Umbilical cord (tissue), 1 donor: ENCODE measurements at regions not wholly inside any gene's neighbourhood (a gene's known extent, or its start where the extent isn't known, plus 50 kb on each side); places are given as distances from the start of the nearest gene placed in this dataset.
"Not testable (repeated sequence)": the region's sequence is repeated elsewhere in the genome, so short reads cannot be mapped to it uniquely, and the experiment has no call there.

Experiments
- DNase-seq: peaks from one replicate; pipeline ENCODE4 v3.0.0-alpha.2; 2015; ENCODE audit warnings: low spot score

- DNase-seq: no peak
Measured at GRCh38 chr2:128643221-128644065, 324.8 kb upstream of the HS6ST1 start.

GRCh38 chr2:128644156-128644555, 325.5 kb upstream of the HS6ST1 start:
- DNase-seq: no peak

GRCh38 chr2:128644718-128645256, 326.1 kb upstream of the HS6ST1 start:
- DNase-seq: no peak

GRCh38 chr2:128645631-128646030, 327.0 kb upstream of the HS6ST1 start:
- no peak for DNase-seq

- DNase-seq: no peak
Measured at GRCh38 chr2:128646091-128646490, 327.4 kb upstream of the HS6ST1 start.

DNA sequence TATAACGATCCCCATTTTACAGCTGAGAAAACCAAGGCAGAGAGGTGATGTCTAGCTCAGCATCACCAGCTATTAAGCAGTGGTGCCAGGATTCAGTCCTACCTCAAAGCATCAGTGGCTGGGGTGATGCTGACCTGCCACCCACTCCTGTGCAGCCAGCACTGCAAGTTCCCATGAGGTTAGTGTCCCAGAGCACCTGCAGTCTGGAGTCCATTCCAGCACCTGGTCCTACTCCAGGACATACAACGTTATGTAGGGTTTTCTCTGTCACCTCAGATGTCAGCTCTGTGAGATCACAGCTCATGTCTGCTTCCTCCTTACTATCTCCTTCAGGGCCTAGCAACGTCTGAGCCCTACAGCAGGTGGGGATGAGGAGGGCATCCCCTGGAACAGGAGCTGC, 328.0 kb upstream of the HS6ST1 start:
- DNase-seq: no peak

GRCh38 chr2:128651000-128651399, 332.3 kb upstream of the HS6ST1 start:
- no peak for DNase-seq

GRCh38 chr2:128654408-128654807, 335.7 kb upstream of the HS6ST1 start:
- peak; percentile 28 for DNase-seq

GRCh38 chr2:128660836-128661235, 342.2 kb upstream of the HS6ST1 start:
- no peak for DNase-seq

DNA sequence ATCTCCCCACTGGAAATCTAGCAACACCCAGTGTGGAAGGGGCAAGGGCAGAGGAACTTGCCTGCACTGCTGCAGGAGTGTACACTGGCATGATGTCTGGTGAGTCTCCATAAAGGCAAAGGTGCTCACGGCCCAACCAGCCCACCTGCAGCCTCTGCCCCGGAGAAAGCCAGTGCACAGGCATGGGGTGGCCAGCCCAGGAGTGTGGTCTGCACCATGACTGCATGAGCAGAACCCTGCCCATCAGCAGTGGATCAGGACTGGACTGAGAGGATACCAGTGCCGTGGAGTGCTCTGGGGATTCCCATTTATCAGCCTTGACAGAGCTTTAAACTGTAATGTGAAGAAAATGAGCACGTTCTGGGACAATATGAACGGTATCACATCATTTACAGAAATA, 342.6 kb upstream of the HS6ST1 start:
- no peak for DNase-seq

DNA sequence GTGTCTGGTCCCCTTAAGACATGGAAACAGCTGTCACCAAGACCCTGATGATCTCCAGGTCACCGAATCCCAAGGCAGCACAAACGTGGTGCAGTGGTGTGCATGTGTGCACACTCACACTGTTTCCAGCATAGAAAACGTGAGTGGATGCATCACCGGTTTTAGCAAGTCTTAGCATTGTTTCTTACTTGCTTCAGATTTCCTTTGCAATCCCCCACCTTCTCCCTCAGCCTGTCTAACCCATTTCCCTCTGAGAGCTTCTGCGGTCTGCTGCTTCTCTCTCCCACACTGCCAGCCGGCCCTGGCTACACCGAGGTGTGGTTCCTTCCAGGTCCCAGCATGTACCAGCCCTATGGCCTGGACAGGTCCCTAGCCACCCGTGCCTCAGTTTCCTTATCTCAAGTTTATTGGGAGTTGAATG, 343.4 kb upstream of the HS6ST1 start:
- no peak for DNase-seq

DNA sequence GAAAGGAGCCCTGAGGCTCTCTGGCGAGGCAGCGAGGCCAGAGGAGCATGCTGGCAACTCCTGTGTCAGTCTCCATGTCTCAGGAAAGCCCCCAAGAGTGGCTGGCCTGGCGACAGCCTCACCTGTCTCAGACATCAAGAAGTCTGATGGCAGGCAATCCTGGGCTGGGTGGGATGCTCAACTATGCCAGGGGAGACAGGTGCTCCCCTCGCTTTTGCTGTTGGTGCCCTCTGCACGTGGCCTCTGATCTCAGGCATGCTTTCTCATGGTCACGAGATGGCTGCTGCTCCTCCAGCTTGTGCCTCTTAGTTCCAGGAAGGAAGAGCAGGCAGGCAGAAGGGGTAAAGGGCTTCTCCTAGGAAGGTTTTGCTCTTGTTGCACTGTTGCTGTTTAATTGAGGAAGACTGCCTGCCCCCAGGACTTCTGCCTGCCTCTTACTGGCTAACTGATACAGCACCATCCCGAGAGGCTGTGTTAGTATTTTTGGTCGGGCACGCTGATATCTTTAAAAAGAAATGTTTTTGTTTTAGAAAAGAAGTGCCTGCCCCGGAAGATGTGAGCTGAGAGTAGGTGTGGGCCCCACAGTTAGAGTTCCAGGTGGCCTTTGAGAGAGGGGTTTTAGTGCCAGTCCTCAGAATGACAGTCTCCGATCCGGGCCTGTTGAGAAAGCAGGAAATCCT, 344.8 kb upstream of the HS6ST1 start:
- DNase-seq: no peak

GRCh38 chr2:128664499-128664971, 345.9 kb upstream of the HS6ST1 start:
- no peak for DNase-seq

DNA sequence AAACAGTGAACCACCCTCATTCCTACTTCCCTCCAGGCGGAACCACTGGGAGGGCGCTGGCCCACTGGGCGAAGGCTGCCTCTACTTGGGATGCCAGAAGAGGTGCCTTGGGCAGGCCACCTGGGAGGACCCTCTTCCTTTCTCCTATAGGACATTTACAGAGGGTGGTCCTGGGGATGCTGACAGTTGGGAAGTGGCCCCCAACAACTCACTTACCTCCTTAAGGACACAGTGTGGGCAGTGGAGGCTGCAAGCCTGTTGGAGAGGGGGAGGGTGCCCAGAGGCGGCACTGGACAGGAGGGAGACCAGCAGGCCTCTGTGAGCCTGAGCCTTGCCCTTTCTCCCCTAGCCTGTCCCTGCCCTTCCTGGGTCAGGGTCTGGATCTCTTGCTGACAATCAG, 346.4 kb upstream of the HS6ST1 start:
- DNase-seq: no peak

GRCh38 chr2:128666596-128666995, 347.9 kb upstream of the HS6ST1 start:
- no peak for DNase-seq

GRCh38 chr2:128667391-128667790, 348.7 kb upstream of the HS6ST1 start:
- no peak for DNase-seq

GRCh38 chr2:128668946-128669345, 350.3 kb upstream of the HS6ST1 start:
- DNase-seq: no peak

DNA sequence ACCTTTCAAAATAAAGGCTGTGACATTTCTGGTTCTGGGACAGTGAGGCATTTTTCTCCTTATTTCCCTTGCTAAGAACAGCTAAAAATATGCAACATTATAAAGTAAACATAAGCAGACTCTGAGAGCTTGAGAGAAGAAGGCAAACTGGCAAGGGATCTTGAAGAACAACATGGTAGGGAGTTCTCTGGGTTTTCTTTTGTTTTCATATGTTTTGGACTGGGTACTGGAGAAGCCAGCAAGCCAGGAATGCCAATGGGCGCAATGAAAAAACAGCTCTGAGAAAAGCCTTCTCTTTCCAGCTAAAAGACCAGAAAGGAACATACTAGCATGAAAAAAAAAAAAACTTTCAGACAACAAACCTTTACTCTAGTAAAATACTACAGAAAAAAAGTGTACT, 351.4 kb upstream of the HS6ST1 start:
- no peak for DNase-seq

GRCh38 chr2:128671981-128672757, 353.5 kb upstream of the HS6ST1 start:
- not testable (repeated sequence) for DNase-seq

GRCh38 chr2:128679680-128680079, 361.0 kb upstream of the HS6ST1 start:
- DNase-seq: not testable (repeated sequence)

GRCh38 chr2:128681507-128681906, 362.8 kb upstream of the HS6ST1 start:
- no peak for DNase-seq

DNA sequence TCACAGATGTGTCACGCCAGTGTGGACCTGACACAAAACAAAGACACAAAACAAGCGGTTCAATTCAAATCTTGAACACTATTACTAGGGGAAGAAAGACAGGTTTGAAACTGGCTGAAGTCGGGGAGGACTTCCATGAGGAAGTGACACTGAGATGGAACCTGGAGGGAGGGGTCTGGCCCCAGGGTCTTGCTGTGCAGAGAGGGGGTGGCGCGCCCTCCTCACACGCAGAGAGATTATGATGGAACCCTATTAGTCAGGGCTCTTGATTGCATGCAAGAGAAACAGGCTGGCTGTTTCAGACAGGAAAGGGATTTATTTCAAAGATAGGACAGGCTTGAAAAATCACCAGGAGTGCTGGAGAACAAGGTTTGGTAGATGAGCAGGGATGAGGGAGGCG, 363.6 kb upstream of the HS6ST1 start:
- no peak for DNase-seq
